NCI-H82 treated with DMSO at 0.1 percent for 48 hours (cell line): ENCODE measurements at regions not wholly inside any gene's neighbourhood (a gene's known extent, or its start where the extent isn't known, plus 50 kb on each side); places are given as distances from the start of the nearest gene placed in this dataset.
A peak's percentile ranks its signal among the peaks of the same experiment; 100 is the strongest.

Experiments used
- DNase-seq: peaks from one replicate; lab custom pipeline; 2025; ENCODE audit not compliant: unreplicated experiment; lab: John Stamatoyannopoulos, UW

DNA sequence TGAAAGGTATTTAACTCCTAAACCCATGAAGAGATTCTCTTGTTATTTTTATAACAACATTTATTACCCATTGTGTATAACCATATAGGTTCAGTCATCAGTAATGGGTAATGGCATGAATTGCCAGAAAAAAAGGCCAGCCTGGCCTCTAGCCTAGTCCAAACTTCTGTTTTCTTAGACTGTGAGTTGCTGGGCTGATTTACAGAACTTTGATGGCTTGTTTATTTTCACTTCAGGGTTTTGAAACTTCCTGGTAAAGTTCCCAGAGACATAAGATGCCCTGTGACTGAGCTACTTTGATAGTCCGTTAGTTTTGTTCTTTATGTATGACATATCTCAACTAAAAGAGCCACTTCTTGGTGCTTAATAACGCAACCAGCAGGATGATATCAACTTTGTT is 164.8 kb downstream of the METTL4 start:
- DNase-seq, result no peak

DNA sequence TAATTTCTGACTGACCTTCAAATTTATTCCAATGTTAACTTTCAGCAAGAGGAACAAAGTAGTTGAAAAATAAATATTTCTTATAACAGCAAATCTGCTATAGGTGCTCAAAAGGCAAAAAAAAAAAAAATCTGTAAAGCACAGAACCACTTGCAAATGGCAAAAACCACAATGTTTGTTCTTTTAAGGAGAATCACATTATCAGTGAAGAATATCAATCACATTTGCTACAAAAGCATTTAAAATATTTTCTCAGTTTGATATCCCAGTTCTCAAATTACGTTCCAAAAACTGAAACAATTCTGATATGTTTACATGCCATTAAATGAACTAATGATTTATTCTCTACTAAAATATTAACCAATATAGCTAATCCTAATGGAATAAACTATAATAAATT is 163.3 kb downstream of the METTL4 start:
- no peak for DNase-seq

DNA sequence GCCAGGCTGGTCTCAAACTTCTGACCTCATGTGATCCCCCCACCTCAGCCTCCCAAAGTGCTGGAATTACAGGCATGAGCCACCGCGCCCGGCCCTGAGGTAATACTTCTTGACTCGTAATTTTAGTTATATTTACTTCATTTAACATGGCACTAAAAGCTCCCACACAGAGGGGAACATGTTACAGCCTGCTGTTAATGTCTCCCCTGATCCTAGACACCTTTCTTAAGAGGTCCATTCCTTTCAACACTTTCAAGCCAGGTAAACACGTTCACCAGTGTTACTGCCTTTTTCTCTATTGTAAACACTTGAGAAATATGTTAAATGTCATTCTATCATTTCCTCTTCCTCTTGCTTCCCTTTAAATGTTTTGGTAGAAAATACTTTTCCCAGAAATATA is 161.4 kb downstream of the METTL4 start:
- no peak for DNase-seq

DNA sequence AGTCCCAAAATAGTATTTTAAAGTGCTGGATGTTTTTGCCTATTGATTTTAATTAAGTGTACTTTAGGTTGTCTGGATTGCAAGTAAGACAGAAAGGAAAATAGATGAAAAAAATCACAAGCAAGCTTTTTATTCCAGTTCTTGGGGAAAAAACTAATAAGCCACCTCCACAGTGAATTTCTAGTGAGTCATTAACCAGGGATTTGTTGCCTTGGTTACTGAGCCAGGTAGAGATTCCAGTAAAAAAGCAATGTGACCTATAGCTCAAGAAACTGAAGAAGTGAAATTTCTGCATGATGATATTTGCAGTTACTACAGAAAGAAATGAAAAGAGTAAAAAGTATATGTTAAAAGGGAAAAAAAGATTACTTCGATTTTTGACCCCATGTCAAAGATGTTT is 160.6 kb downstream of the METTL4 start:
- DNase-seq, result no peak

DNA sequence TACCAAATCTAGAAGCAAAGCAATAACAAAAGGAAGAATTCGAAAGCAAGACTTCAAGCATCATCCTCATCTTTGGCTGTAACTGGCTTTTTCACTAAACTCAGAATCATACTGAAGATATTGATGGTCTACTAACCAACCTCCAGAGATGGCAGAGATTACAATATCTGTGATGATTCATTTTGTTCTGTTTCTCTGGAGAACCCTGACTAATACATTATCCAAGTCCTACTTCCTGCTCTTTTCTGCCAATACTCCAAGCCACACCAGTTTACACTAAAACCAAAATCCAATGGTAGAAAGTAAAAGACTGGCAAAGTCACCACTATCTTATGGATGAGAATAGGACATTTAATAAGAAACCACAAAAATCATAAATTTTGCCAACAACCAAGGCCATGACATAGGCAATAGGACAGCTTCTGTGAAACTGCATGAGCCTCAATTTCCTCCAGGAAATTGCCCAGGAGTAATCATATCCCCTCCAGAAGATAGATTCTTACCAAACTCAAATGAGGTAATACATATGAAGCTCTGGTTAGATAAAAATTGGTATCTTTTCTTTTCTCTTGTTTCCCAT is 159.8 kb downstream of the METTL4 start:
- no peak for DNase-seq

DNA sequence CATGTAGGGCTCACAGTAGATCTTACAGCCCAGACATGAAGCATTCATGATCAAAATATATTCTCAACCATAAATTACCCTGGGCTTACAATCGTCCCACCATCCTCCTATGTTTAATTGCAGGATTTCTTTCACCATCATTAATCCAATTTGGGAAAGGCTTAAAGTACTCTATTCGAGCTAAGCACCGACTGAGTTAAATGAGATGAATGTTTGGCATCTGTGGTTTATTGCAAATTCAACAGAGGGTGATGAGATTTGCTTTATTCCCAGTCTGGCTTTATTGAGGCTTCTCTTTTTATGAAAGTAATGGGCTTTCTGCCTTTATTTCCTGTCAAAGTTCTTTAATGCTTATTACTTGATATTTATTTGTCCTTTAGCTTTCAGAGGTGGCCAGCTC is 159.0 kb downstream of the METTL4 start:
- peak; percentile 92 for DNase-seq

DNA sequence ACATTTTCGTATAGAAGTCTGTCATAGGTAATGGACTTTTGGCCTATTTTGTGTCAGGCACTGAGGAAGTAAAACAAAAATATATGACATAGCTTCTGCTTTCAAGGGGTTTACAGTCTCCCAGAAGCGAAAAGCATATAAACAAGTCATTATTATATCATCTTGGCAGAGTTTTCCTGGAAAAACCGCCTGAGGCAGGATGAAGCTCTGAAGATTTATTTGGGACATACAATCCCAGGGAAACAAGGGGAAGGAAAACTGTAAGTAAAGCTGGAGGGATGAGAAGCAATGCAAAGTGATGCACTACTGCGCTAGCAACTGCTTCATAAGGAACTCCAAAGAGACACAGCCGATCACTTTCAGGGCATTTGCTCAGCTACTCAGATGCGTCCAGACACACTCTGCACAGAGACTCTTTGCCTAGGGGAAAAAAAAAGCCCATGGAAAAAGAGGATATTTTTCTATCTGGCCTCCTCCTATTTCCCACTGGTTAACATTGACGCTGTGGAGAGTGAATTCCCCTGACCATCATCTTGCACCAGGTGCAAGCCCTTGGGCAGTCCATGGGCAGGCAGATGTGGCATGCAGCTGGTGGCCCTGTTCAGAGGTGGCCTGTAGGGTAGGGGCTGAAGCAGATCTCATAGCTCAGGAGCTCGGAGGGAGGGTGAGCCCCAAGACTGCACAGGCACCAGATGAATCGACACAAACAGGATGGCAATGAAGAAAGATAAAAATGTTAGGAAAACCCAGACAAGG is 158.1 kb downstream of the METTL4 start:
- DNase-seq, result no peak

DNA sequence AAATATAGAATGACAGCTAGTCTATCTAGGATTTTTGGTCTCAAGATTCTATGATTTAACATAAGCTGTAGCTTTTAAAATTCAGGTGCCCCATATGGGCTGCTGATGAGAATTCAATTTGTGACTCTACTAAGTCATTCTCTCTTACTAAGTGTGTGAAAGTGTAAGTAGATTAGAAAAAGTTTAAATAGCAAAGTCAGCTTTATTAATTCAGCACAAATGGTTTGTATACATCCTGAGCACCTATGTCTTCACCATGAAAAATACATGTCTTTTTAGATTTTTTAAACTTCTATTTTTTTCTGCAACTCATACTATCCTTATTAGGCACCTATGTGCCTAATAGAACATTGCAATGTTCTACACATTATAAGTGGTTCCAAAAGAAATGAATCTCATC is 157.1 kb downstream of the METTL4 start:
- DNase-seq, result no peak

DNA sequence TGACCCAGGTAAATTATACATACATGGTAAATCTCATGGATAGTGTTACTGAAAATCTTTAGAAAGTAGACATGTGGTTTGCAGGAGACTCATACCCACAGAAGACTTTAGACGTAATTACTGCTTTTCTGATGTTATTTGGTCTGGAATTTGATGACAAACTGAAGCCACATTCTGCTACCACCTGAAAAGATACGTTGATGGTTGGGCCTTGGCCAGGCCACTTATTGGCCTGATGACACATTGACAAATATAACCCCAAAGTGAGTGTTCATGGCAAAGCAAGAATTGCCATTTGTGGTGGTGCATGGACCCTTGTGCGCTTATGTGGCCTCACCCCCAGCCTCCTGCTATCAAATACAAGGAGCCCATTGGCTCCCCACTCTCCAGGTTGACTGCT is 155.6 kb downstream of the METTL4 start:
- DNase-seq, result no peak

DNA sequence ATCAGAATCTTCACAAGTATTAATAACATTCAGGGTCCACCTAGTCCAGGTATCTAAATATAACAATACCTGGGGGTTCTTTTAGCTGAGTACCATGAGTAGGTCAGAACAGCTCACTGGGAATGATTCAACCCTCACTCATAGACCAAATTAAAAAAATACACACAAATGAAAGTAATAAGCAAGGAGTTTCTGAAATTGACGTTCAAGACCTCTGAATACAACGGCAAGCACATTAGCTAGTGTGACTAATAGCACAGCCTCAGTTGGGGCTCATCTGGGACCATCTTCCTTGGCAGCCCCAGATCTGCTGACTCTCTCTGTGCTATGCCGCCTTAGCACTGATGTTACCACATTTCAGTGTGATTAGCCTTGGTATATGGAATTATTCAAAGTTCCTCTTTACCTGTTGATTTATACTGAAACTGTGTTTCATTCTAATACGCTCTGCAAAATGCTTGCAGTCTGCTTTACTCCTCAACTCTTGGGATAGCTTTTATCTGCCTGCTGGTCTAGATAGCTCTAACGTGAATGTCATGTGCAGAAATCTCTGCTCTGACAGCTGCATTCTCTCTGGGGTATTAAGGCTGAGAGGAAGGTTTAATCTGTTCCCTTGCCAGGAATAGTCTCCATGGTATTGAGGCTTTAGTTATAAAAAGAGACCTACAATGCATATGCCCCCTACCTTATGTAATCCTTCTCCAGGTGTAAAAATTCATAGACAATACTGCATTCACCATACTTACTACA is 153.3 kb downstream of the METTL4 start:
- peak; percentile 37 for DNase-seq

DNA sequence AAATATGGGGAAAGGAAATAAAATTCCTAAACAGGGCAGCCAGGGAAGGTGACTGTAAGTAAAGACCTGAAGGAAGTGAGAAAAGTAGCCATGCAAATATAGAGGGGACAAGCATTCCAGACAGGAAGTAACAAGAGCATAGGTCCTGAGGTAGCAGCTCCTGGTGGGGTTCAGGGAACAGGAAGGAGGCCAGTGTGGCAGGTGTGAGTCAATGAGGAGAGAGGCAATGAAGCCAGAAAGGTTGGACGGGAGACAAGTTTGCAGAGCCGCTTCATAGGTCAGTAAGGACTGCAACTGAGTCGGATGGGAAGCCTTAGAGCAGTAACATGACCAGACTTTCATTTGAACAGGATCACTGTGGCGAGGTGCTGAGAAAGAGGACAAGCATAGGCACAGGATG is 150.9 kb downstream of the METTL4 start:
- DNase-seq, result no peak

DNA sequence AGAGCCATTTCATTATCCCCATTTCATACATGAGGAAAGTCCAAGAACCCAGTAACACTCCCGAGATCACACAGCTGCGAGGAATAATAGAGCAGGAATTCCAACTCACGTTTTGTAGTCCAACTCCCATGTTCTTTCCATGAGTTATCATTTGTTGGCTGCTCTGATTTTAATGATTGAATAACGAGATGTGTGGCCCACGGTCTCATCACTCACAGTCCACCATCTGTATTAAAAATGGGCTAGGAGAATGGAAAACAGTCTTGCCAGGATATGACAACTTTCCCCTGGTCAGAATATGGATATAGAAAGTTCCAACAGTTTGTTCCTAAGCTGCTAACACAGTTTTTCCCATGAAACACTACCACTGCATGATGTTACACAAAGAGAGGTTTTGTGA is 147.5 kb downstream of the METTL4 start:
- no peak for DNase-seq

DNA sequence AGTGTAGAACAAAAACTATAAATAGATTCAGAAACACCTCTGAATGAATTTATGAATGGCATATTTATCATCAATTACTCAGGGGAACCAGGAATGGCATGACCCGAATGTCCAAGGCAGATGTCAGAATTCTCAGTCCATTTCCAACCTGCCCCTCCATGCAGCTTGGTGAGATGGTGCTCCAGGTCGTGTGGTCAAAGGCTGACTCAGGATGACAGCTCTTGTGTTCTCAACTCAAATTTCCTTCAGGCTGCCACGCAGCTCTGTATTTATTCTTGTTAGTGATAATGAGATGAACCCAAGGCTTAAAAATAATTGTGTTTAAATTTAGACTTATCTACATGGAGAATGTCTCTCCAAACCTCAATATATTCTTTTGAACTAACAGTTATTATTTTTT is 146.9 kb downstream of the METTL4 start:
- no peak for DNase-seq

DNA sequence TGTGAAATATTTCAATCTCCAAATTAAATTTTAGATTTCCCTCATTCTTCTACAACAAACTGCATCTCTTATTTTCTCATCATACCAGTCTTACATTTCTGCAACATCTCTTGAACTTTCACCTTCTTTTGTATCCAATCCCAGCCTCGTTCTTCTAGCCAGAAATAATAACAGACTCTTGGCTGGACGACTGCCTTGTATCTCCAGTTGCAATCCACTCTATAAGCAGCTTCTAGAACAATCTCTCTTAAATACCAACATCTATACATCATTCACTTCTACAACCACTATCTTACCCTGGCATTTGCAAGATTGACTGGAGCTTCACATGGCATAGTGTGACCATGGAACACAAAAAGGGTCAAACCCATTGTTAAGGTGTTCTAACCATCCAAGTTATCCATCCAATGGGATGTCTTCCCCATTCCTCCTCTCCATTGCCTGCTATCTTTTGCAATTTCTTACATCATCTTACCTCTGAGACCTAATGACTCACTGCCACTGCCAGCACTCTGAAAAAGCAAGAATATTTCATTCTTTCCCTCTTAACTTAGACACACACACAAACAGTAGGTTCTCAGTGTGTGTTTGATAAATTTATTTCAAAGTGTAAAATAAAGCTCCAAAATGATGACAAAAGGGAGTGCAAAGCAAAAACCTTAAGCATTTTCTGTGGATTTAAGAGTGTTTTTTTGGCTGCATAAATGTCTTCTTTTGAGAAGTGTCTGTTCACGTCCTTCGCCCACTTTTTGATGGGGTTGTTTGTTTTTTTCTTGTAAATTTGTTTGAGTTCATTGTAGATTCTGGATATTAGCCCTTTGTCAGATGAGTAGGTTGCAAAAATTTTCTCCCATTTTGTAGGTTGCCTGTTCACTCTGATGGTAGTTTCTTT is 145.6 kb downstream of the METTL4 start:
- DNase-seq, result no peak

DNA sequence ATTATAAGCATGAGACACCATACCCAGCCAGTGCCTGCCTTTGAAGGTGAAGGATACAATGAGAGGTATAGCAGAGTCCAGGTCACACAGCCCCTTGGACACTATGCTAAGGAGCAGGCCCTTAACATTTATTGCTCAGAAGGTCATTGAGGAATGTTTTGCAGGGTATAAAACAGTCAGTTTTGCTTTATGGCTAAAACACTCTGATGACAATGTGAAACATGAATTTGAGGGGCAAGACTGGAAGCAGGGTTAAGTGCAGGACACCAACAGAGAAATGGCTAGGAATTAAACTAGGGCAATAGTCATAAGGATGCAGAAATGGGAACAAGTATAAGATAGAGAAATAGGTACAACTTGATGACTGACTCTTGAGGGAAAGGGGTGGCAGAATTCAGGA is 141.1 kb downstream of the METTL4 start:
- no peak for DNase-seq

DNA sequence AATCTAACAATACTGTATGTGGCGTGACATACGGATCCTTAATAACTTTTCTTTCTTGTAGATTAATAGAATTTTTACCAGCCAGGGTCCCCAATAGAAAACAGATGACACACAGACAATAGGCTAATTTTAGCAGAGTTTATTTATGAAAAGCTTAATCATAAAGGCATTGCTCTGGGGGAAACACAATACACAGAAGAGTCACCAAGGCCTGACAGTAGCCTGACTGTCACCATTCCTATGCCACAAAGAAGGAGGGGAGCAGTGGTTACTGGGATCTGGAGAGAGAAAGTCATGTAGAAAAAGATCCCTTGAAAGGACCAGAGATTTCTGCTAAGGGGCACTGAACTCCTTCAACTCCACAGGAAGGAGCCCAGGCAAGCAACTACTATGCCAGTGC is 139.5 kb downstream of the METTL4 start:
- DNase-seq, result no peak

DNA sequence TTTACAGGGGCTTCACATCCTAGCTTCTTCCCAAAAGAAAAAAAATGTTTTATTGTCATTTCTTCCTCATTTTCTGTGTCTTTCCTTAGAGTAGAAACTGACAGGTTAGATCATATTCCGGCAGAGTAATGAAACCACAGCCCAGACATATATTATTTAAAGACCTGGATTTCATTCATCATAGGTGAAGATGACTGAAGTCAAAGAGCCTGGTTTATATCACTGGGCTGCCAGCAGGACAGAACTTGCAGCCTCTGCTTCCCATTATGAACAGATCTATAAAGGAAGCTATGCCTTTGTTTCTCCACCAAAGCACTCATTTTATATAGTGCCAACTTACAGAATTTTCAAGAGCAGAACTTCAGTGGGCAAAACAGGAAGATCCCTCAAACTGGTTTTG is 137.9 kb downstream of the METTL4 start:
- DNase-seq, result no peak

DNA sequence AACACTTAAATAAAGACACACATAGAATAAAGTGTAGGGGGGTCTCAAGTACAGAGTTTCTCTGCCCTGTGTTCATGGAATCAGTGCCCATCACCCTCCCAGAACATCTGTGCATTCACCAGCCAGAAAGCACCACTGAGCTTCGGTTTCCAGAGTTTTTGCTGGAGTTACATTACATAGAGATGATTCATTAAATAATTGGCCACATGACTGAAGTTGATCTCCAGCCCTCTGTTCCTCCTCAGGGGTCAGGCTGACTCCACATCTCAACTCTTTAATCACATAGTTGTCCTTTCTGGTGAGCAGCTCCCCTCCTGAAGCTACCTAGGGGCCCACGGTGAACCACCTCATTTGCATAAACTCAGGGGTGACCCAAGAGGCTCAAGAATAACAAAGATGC is 129.8 kb downstream of the METTL4 start:
- DNase-seq, result no peak

DNA sequence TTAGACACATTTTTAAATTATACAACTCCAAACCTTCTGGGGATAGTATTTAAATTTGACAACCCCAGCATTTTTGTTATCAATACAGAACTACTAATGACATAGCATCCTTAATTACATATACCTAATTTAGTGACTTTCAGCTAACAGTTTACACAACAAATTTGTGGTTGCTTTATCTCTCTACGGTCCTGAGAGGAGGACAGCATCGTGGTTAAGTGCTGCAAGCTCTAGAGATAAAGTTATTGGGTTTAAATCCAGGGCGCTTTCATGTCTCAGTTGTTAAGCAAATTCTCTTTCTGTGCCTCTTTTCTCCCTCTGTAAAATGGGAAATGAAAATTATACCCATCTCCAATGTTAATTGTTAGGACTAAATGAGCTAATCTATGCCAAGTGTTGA is 129.3 kb downstream of the METTL4 start:
- DNase-seq, result no peak

DNA sequence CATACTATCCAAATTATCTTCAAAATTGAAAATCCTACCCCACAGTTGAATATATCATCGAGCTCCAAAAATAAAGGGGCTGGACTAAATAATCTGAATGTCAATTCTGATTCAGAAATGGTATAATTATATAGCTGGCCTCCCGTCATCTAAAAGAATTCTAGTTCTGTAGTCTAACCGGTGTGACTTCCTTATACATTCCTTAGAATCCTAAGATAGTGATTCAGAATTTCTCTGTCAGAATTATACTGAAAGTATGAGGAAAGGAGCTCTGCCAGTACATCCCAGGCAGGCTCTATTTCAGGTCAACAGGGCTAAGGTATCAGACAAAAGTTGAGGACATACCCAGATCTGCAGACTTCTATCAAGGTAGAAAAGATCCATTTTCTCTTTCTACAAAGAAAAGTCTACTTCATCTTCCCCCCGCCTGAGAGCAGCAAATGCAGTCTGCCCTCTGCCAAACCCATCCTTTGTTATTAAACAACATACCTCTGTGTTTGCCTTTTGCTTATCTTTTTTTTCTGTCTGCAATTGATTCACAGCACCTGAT is 128.5 kb downstream of the METTL4 start:
- no peak for DNase-seq

DNA sequence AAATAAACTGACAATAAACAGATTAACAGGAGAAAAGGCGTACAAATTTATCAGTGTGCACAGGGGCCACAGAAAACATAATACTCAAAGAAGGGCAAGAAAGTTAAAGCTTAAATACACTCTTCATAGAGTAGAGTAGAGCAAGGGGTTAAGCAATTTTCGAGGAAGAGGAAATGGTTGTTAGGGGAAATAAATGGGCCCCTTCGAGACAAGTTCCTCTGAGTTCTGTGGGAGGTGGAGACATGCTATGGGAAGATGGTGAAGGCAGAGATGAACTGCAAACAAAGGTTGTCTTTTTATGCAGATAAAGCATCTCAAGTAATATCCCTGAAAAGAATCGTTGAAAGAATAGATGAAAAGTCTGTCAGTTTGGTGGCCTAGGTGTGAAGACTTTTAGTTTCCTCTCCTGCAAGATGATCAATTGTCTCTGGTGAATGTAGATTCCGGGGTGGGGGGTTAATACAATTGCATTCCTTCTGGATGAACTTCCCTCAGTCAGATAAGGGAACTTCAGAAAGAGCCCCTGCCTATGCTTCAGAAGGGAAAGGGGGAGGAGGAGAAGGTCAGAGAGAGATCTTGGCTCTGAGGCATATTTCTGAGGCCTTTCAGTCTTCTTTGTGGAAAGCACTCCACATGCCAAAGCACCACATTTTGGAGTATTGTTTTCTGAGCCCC is 127.0 kb downstream of the METTL4 start:
- DNase-seq, result no peak
